GM23338 (cell line): ENCODE measurements at regions not wholly inside any gene's neighbourhood (a gene's known extent, or its start where the extent isn't known, plus 50 kb on each side); places are given as distances from the start of the nearest gene placed in this dataset.

Experiments
- ATAC-seq: fragments of 200-7000 bp; cut with Tn5 transposase; 3 replicates; pipeline ENCODE4 v1.9.1; 2020
- DNase-seq: peaks from one replicate; pipeline ENCODE4 v3.0.0-alpha.2; 2015; ENCODE audit warnings: low spot score
- H2AFZ ChIP-seq: fragments of 200-600 bp; sonication (generic); 2 replicates; pipeline ENCODE4 v1.8.0; 2016; ENCODE audit warnings: antibody characterized with exemption, mild to moderate bottlenecking, moderate library complexity
- H3F3A ChIP-seq: fragments of 200-600 bp; sonication (generic); replicated peaks from 2 replicates; pipeline ENCODE4 v1.8.0; 2017; ENCODE audit warnings: antibody characterized with exemption, mixed run types, low read depth
- H3K27ac ChIP-seq: fragments of 200-600 bp; sonication (generic); 2 replicates; pipeline ENCODE4 v1.6.1; 2016; ENCODE audit warnings: low read depth
- H3K27me3 ChIP-seq: fragments of 200-600 bp; sonication (generic); 2 replicates; pipeline ENCODE4 v1.8.0; 2016; ENCODE audit warnings: mild to moderate bottlenecking, mixed run types, moderate library complexity; ENCODE audit not compliant: insufficient read depth
- H3K36me3 ChIP-seq: fragments of 200-600 bp; sonication (generic); 2 replicates; pipeline ENCODE4 v1.8.0; 2016; ENCODE audit warnings: mild to moderate bottlenecking; ENCODE audit not compliant: insufficient read depth
- H3K4me1 ChIP-seq: fragments of 200-600 bp; sonication (generic); 2 replicates; pipeline ENCODE4 v1.8.0; 2016; ENCODE audit warnings: mild to moderate bottlenecking, moderate library complexity; ENCODE audit not compliant: insufficient read depth
- H3K4me2 ChIP-seq: fragments of 200-600 bp; sonication (generic); 2 replicates; pipeline ENCODE4 v1.7.1; 2017; ENCODE audit warnings: mixed run types
- H3K4me3 ChIP-seq: fragments of 200-600 bp; sonication (generic); 2 replicates; pipeline ENCODE4 v1.6.1; 2016; ENCODE audit warnings: mixed run types
- H3K79me2 ChIP-seq: fragments of 200-600 bp; sonication (generic); replicated peaks from 2 replicates; pipeline ENCODE4 v1.8.0; 2017; ENCODE audit warnings: mild to moderate bottlenecking; ENCODE audit not compliant: insufficient read depth
- H3K9me2 ChIP-seq: fragments of 200-600 bp; sonication (generic); 2 replicates; pipeline ENCODE4 v1.8.0; 2017; ENCODE audit not compliant: insufficient read depth
- H4K20me1 ChIP-seq: fragments of 200-600 bp; sonication (generic); replicated peaks from 2 replicates; pipeline ENCODE4 v1.8.0; 2017; ENCODE audit warnings: mild to moderate bottlenecking; ENCODE audit not compliant: insufficient read depth
- H3K27ac Mint-ChIP-seq: 2 replicates; pipeline ENCODE4 v1.8.0; 2020; ENCODE audit warnings: inconsistent platforms, mild to moderate bottlenecking, moderate library complexity, mixed read lengths
- H3K27me3 Mint-ChIP-seq: 3 replicates; pipeline ENCODE4 v1.8.0; 2022; ENCODE audit warnings: low read depth, mild to moderate bottlenecking, moderate library complexity, mixed read lengths, inconsistent platforms; ENCODE audit not compliant: insufficient read depth, poor library complexity
- H3K36me3 Mint-ChIP-seq: 3 replicates; pipeline ENCODE4 v1.8.0; 2021; ENCODE audit warnings: low read depth, mild to moderate bottlenecking, inconsistent platforms, moderate library complexity, mixed read lengths
- H3K4me1 Mint-ChIP-seq: 3 replicates; pipeline ENCODE4 v1.8.0; 2020; ENCODE audit warnings: mild to moderate bottlenecking, inconsistent platforms, mixed read lengths
- H3K4me3 Mint-ChIP-seq: 3 replicates; pipeline ENCODE4 v1.8.0; 2021; ENCODE audit warnings: moderate library complexity, mild to moderate bottlenecking, inconsistent platforms, mixed read lengths
- H3K9me3 Mint-ChIP-seq: 3 replicates; pipeline ENCODE4 v1.8.0; 2020; ENCODE audit warnings: moderate library complexity, mild to moderate bottlenecking, inconsistent platforms, mixed read lengths
- CTCF ChIP-seq, 2 experiments: fragments of 200-600 bp in 1 of 2; sonication (generic) in 1 of 2; conservative IDR thresholded peaks; 2 replicates each; pipeline versions ENCODE4 v1.5.1 to v1.6.1; 2016 to 2017; ENCODE audit warnings: antibody characterized with exemption in 2 of 2, low read depth in 2 of 2, mild to moderate bottlenecking in 2 of 2, moderate library complexity in 1 of 2
- EZH2 ChIP-seq: fragments of 200-600 bp; sonication (generic); IDR thresholded peaks from one replicate; pipeline ENCODE4 v1.8.0; 2017; ENCODE audit warnings: antibody characterized with exemption, mild to moderate bottlenecking, low read depth; ENCODE audit not compliant: unreplicated experiment
- EZH2phosphoT487 ChIP-seq: fragments of 200-600 bp; sonication (generic); IDR thresholded peaks from one replicate; pipeline ENCODE4 v1.8.1; 2018; ENCODE audit warnings: antibody characterized with exemption; ENCODE audit not compliant: unreplicated experiment
- JUNB ChIP-seq: IDR thresholded peaks from one replicate; pipeline ENCODE4 v1.6.1; 2016; ENCODE audit warnings: antibody characterized with exemption; ENCODE audit not compliant: unreplicated experiment
- NANOG ChIP-seq: IDR thresholded peaks from 2 replicates; pipeline ENCODE4 v1.6.1; 2016; ENCODE audit warnings: antibody characterized with exemption, borderline replicate concordance
- POLR2AphosphoS5 ChIP-seq: IDR thresholded peaks from 2 replicates; pipeline ENCODE4 v1.6.1; 2016; ENCODE audit warnings: antibody characterized with exemption, low read depth
- REST ChIP-seq: IDR thresholded peaks from one replicate; pipeline ENCODE4 v1.6.1; 2018; ENCODE audit warnings: antibody characterized with exemption; ENCODE audit not compliant: unreplicated experiment
- STAT1 ChIP-seq: IDR thresholded peaks from one replicate; pipeline ENCODE4 v1.6.1; 2016; ENCODE audit warnings: antibody characterized with exemption; ENCODE audit not compliant: unreplicated experiment
- ZNF114 ChIP-seq: fragments of 250-450 bp; sonication (Bioruptor Pico); IDR thresholded peaks from 2 replicates; pipeline ENCODE4 v1.5.0; 2020; ENCODE audit warnings: mild to moderate bottlenecking, moderate library complexity
- ZNF331 ChIP-seq: fragments of 250-450 bp; sonication (Bioruptor Pico); IDR thresholded peaks from 2 replicates; pipeline ENCODE4 v1.5.0; 2020; ENCODE audit warnings: low read depth, mild to moderate bottlenecking, moderate library complexity
- TF ChIP-seq, protein P1 (sequence below): IDR thresholded peaks from 2 replicates; pipeline ENCODE4 v1.6.1; 2016; ENCODE audit warnings: antibody characterized with exemption

GRCh38 chr5:23014266-23014665 lies 161.1 kb upstream of the CDH12 start (continued):
- TF ChIP-seq REST (no peak), STAT1 (no peak), POLR2AphosphoS5 (no peak), NANOG (no peak)
- TF ChIP-seq, protein P1, sequence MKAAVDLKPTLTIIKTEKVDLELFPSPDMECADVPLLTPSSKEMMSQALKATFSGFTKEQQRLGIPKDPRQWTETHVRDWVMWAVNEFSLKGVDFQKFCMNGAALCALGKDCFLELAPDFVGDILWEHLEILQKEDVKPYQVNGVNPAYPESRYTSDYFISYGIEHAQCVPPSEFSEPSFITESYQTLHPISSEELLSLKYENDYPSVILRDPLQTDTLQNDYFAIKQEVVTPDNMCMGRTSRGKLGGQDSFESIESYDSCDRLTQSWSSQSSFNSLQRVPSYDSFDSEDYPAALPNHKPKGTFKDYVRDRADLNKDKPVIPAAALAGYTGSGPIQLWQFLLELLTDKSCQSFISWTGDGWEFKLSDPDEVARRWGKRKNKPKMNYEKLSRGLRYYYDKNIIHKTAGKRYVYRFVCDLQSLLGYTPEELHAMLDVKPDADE: no peak

GRCh38 chr5:23013395-23013998 lies 160.4 kb upstream of the CDH12 start:
- H3F3A ChIP-seq: no peaks in the 10 kb centered on the region
- H3K36me3 ChIP-seq: no peaks in the 10 kb centered on the region
- H3K27ac Mint-ChIP-seq: no peak overlapping the region
- H3K4me3 ChIP-seq: no peak overlapping the region
- no peaks in the 10 kb centered on the region for H3K9me2 ChIP-seq
- peaks cover 4% of the 10 kb centered on the region for H3K27me3 Mint-ChIP-seq
- H3K4me3 Mint-ChIP-seq: no peak overlapping the region
- no peaks in the 10 kb centered on the region; the same call in 2 of the 3 replicates for H3K4me1 Mint-ChIP-seq
- no peak overlapping the region for H3K27ac ChIP-seq
- no peaks in the 10 kb centered on the region for H3K4me1 ChIP-seq
- no peak for ATAC-seq
- no peak overlapping the region for H3K4me2 ChIP-seq
- no peaks in the 10 kb centered on the region for H3K36me3 Mint-ChIP-seq
- H4K20me1 ChIP-seq: no peaks in the 10 kb centered on the region
- H2AFZ ChIP-seq: no peak overlapping the region
- no peaks in the 10 kb centered on the region for H3K9me3 Mint-ChIP-seq
- DNase-seq: no peak
- H3K27me3 ChIP-seq: no peaks in the 10 kb centered on the region
- no peaks in the 10 kb centered on the region for H3K79me2 ChIP-seq
- no peak for TF ChIP-seq EZH2
- no peak for TF ChIP-seq NANOG
- no peak for TF ChIP-seq ZNF331 (CRISPR knock-in tag)
- TF ChIP-seq POLR2AphosphoS5: no peak
- no peak for TF ChIP-seq CTCF (conservative IDR thresholded peaks at IDR 0.05; ENCODE audit: low read depth in 2 of 2)
- no peak for TF ChIP-seq JUNB
- no peak for TF ChIP-seq STAT1
- no peak for TF ChIP-seq REST
- no peak for TF ChIP-seq ZNF114 (CRISPR knock-in tag)
- no peak for TF ChIP-seq EZH2phosphoT487
